Astrocyte of the cerebellum (primary cell): ENCODE measurements at regions not wholly inside any gene's neighbourhood (a gene's known extent, or its start where the extent isn't known, plus 50 kb on each side); places are given as distances from the start of the nearest gene placed in this dataset.

ENCODE experiments used
- DNase-seq: peaks from one replicate; pipeline ENCODE4 v3.0.0-alpha.2; 2011; ENCODE audit warnings: low read depth
- H3K4me3 ChIP-seq: 2 replicates; pipeline ENCODE4 v1.5.1; 2011; ENCODE audit warnings: mild to moderate bottlenecking, low read depth, low read length, moderate library complexity
- in situ Hi-C: cut with HindIII; loops from 2 replicates; pipeline ENCODE4 v1.10.0; 2017; ENCODE audit warnings: low sequenced_read_pairs
- TF ChIP-seq, protein P1 (sequence below): IDR thresholded peaks from 2 replicates; pipeline ENCODE4 v1.5.1; 2012; ENCODE audit warnings: low read length, low read depth, moderate library complexity, mild to moderate bottlenecking; ENCODE audit errors: missing control alignments

DNA sequence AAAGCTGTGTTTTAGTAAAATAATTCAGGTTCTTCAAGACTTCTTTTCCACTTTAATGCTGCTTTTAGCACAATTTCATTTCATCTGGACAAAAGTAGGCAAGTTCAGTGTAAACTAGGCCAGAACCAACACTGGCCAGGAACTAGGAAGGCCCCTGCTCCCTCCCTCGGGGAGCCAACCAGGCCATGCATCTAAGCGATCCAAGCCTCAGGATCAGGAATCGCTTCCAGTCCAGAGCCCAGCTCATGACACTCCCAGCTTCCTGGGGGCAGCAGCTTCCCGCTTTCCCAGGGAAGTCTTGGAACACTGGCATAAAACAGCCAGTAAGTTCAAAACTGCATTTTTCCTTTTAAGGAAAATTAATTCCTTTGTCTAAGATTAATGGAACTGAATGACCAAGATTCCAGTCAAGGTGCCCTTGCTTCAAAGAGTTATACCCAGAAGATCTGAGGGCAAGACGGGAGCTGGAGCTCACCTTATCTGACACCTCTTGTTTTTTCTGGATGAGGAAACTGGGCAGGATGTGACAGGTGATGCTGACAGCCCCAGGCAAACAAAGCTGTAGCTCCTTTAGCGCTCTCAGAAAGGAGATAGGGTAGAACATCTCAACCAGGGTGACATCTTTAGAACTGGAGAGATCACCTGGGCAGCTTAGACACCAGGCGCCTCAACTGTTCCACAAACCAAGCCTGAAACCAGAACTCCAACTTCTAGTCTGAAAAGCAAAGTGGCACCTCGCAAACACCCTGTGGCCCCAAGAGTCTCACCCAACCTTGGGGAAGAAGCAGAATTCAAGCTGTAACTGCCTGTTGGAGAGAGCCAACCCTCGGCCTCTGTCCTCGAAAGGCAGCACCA lies 61.4 kb upstream of the PNMA1 start:
- TF ChIP-seq, protein P1, sequence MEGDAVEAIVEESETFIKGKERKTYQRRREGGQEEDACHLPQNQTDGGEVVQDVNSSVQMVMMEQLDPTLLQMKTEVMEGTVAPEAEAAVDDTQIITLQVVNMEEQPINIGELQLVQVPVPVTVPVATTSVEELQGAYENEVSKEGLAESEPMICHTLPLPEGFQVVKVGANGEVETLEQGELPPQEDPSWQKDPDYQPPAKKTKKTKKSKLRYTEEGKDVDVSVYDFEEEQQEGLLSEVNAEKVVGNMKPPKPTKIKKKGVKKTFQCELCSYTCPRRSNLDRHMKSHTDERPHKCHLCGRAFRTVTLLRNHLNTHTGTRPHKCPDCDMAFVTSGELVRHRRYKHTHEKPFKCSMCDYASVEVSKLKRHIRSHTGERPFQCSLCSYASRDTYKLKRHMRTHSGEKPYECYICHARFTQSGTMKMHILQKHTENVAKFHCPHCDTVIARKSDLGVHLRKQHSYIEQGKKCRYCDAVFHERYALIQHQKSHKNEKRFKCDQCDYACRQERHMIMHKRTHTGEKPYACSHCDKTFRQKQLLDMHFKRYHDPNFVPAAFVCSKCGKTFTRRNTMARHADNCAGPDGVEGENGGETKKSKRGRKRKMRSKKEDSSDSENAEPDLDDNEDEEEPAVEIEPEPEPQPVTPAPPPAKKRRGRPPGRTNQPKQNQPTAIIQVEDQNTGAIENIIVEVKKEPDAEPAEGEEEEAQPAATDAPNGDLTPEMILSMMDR, result no peak
- no peak for DNase-seq
- H3K4me3 ChIP-seq, result no peak overlapping the region
- in situ Hi-C loops, result no loop called here

DNA sequence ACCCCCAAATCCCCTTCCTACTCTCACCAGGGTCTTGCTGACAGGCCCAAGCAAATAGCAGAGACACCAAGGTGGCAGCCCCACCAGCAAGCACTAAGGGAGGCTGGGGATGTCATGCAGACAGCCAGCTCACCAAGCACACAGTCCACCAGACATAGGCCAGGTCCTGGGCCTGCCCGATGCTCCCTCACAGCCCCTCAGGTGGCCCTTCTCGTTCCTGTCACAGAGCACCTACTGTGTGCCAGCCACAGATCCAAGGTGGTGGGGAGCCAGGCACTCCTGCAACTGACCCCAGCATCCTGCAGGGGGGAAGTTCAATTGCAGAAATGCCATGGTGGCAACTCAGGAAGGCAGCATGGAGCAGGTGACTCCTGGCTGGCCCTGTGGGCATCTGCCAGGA lies 60.5 kb upstream of the PNMA1 start:
- DNase-seq, result no peak
- TF ChIP-seq, protein P1, result no peak
- in situ Hi-C loops, result no loop called here
- no peak overlapping the region for H3K4me3 ChIP-seq

DNA sequence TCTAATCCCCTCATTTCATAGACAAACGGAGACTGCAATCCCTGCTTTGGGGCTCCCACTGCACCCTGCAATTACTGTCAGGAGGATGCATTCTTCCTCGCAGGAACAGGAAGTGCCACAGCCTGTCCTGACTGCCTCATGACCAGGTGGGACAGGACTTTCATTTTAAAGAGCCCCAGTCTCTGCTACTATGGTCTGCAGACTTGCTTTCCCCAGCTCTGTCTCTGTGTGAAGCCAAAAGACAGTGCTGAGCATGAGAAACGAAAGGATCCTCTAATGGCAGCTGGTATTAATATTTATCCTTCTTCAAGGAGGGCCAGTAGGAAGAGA lies 60.0 kb upstream of the PNMA1 start:
- TF ChIP-seq, protein P1, result no peak

DNA sequence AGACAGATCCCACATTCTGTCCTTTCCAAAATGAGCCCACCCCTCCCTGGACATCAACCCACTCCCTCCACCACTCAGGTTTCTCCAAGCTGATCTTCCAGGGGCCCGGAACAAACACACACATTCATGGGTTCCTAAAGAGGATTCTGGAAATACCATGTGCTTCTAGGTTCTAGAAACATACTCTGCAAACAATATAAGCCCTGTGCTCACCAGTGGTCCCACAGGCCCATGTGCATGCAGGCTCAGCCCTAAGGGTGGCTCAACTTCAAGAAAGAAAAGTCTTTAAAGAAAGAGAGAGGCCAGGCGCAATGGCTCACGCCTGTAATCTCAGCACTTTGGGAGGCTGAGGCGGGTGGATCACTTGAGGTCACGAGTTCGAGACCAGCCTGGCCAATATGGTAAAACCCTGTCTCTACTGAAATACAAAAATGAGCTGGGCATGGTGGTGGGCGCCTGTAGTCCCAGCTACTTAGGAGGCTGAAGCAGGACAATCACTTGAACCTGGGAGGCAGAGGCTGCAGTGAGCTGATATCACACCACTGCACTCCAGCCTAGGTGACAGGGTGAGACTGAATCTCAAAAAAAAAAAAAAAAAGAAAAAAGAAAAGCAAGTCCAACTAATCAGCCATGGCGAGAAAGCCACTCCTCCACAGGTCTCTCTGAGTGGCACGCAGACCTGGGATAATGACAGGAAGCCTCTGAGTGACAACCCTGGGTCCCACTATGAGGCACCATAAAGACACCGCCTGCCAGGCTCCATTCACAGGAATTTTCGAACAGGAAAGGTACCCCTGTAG lies 59.5 kb upstream of the PNMA1 start:
- no peak overlapping the region for H3K4me3 ChIP-seq
- no peak for DNase-seq
- in situ Hi-C loops, result no loop called here
- TF ChIP-seq, protein P1, result no peak

More for the DNA sequence above, 60.0 kb upstream of the PNMA1 start:
- H3K4me3 ChIP-seq, result no peak overlapping the region
- DNase-seq, result no peak
- in situ Hi-C loops, result no loop called here

DNA sequence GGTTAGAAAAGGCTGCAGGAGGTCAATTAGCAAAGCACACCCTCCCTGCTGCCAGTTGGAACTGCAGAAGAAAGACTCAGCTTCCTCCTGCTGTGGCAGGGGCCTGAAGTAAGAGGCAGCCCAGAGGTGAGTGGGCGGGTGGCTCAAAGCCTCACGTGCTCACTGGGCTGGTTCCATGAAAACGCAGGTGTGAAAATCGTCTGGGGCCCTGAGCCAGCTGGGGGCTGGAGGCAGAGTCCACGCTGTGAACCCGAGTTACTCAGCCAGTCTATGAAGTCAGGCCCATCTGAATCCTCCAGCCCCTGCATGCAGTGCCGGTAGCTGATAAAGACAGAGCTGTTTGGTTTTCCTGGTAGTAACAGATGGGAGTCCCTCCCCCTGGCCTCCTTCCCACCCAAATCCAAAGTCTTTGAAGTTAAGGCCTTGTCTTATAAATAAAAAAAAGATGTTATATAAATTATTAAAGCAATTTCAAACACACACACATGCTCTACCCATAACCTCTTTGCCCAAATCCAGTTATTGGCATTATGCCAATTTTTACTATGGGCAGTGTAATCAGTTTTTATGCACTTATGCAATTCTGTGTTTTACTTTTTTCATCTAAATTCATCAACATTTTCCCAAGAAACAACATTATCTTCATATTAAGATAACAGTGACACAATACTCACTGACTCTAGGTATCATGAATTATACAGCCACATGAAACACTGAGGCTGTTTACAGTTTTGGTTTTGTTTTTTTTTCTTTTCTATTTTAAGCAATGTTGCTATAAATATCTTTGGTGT lies 57.9 kb upstream of the PNMA1 start:
- TF ChIP-seq, protein P1, result no peak
- in situ Hi-C loops, result no loop called here
- DNase-seq, result no peak
- H3K4me3 ChIP-seq, result no peak overlapping the region

DNA sequence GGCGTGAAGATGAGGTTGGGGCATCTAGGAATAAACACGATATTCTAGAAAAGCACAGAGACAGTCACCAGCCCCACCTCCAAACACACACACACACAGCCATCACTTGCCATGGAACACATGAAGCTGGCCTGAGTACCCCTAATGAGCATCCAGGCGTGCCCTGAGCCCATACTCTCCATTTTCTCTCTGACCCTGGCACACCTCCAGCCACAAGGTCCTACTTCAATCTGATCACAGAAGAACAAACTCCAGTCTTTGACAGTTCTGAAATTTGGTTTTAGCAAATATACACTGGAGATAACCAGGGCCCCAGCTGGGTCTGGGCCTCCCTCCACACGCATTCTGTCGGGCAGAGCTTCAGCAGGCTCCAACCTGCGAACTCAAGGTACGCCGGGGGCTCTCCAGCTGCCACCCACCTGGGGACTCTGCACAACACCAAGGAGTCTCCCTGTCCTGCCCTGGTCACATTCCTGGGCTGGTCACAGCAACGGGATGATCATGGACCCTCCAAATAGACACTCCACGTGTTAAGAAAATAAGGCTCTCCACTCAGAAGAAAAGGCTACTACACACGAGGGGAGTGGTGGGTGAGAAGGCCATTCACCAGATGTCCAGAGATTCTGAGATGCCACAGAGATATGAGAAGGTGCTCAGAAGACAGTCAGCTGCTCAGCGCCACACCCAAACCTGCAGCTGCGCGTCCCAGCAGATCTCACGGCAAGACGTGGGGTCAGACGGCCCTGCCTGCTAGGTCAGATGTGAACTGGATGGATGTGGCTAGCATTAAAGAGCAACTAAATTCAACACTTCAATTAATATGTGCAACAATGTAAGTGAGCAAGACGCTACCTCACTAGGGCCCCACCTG lies 57.0 kb upstream of the PNMA1 start:
- H3K4me3 ChIP-seq, result no peak overlapping the region
- DNase-seq, result no peak
- in situ Hi-C loops, result no loop called here
- TF ChIP-seq, protein P1, result no peak
